G401 (cell line): ENCODE measurements at regions not wholly inside any gene's neighbourhood (a gene's known extent, or its start where the extent isn't known, plus 50 kb on each side); places are given as distances from the start of the nearest gene placed in this dataset.
"Not testable (repeated sequence)": the region's sequence is repeated elsewhere in the genome, so short reads cannot be mapped to it uniquely, and the experiment has no call there.

Experiments
- DNase-seq: peaks from one replicate; pipeline ENCODE4 v3.0.0-alpha.2; 2015; ENCODE audit warnings: low spot score
- in situ Hi-C: cut with HindIII; loops from 2 replicates; pipeline ENCODE4 v1.10.0; 2016; ENCODE audit warnings: low sequenced_read_pairs, mixed read lengths

DNA sequence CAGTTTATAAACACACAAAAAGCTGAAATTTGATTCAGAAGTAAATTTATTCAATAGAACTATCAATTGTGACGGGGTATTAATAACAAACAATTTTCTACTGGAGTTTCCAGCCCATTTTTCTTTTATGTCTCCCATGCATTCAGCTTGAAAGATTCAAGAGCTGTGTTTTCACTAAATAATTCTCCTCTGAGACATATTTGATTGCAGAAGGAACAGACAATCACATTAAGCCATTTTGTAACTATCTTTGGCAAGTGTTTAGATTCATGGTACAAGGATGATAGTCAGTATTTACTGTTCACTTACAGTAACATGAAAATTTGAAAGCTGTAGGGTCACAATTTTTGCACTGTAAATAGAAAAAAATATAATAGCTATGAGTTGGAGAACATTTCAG lies 198.4 kb upstream of the TACR3 start:
- in situ Hi-C loops, result no loop called here
- DNase-seq, result no peak

- DNase-seq, result no peak
- in situ Hi-C loops, result no loop called here
Measured at GRCh38 chr4:103915224-103915869, 195.6 kb upstream of the TACR3 start.

- in situ Hi-C loops, result no loop called here
- DNase-seq, result no peak
Measured at GRCh38 chr4:103907414-103907813, 187.6 kb upstream of the TACR3 start.

- in situ Hi-C loops, result no loop called here
Measured at GRCh38 chr4:103904123-103904522, 184.3 kb upstream of the TACR3 start.

DNA sequence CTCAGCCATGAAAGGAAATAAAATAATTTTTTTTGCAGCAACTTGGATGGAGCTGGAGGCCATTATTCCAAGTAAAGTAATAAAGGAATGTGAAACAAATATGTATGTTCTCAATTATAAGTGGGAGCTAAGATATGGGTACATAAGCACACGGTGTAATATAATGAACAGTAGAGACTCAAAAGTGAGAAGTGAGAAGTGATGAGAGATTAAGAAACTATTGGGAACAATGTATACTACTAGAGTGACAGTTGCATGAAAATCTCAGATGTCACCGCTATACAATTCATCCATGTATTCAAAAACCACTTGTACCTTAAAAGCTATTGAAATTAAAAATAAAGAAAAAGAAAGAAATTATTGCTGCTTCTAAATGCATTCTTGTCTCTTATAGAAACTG lies 182.9 kb upstream of the TACR3 start:
- in situ Hi-C loops, result no loop called here
- DNase-seq, result no peak

More at GRCh38 chr4:103904123-103904522, 184.3 kb upstream of the TACR3 start:
- DNase-seq, result no peak

DNA sequence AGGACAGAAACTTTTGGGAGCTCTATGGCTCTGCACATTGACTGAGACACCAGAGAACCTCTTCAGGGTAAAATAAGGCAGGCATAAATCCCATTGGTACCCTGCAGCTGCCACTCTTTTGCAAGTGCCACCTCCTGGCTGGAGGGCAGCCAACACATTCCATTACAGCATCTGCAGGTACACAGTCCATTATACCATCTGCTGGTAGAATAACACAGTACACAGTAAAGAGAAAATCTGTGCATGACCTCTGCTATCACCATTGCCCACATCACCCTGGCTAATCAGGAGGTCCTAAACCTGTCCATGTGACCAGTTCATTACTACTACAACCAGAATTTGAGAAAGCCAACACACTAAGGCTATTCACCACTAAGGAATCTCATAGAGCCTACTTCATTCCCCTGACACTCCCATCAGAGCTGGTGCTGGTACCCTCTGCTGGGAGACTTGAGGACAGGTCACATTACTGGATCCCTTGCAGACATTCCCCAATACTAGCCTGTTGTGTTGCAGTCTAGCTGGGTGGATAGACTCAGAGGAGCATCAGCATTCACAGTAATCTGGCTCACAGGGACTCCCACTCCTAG lies 176.2 kb upstream of the TACR3 start:
- in situ Hi-C loops, result no loop called here
- no peak for DNase-seq

- in situ Hi-C loops, result no loop called here
- no peak for DNase-seq
Measured at GRCh38 chr4:103892586-103892985, 172.8 kb upstream of the TACR3 start.

GRCh38 chr4:103887191-103887590 lies 167.4 kb upstream of the TACR3 start:
- no peak for DNase-seq
- in situ Hi-C loops, result no loop called here

GRCh38 chr4:103885152-103885551 lies 165.4 kb upstream of the TACR3 start:
- DNase-seq, result no peak

DNA sequence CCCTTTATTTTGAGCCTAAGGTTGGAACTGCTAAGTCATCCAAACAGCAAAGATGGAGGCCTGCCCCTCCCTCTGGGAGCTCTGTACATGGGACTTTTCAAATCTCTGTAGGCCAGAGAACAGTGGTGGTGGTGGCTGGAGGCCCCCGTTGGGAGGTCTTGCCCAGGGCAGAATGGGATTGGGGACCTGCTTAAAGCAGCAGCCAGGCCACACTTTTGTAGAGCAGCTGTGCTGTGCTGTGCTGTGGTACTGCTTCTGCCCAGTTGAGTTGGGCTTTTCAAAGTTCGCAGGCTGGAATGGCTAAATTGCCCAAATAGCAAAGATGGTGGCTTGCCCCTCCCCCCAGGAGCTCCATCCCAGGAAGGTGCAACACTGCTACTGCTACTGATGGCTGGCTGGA lies 147.5 kb upstream of the TACR3 start:
- in situ Hi-C loops, result no loop called here

More at GRCh38 chr4:103885152-103885551, 165.4 kb upstream of the TACR3 start:
- in situ Hi-C loops, result no loop called here

DNA sequence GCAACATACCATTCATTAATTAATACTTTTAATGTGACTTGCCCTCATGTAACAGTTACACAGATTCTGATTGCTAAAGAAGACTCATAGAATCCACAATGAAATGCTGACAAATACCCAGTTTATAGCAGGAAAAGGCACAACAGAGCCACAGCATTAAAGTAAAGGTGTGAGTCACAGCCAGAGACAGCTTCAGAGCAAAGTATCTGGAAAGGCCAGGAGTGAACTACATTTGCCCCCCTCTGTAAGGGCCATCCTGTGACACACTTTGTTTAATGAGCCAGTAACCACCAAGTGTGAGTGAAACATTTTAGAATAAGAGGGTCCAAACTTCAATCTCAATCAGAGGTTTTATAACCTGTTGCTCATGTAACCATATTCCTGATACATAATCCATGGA lies 133.8 kb upstream of the TACR3 start:
- in situ Hi-C loops, result no loop called here

More for the DNA sequence above, 147.5 kb upstream of the TACR3 start:
- DNase-seq, result no peak

GRCh38 chr4:103853146-103853545 lies 133.4 kb upstream of the TACR3 start:
- no peak for DNase-seq
- in situ Hi-C loops, result no loop called here

More for the DNA sequence above, 133.8 kb upstream of the TACR3 start:
- no peak for DNase-seq

DNA sequence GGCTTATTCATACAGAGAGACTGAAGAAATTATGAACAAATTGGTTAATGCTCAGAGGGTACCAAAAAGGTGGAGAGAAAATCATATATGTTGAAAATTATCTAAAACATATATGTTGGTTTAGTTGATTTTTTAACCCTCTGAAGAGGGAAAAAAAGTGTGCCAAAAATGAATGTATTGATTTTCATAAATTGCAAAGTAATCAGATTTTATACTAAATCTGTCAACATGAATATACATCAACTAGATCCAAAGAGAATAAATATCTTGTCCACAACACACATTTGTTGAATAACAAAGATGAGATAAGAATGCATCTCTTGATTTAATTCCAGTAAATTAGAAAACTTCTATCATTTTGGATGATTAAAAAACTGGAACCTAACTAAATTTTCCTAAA lies 125.3 kb upstream of the TACR3 start:
- no peak for DNase-seq

GRCh38 chr4:103842637-103843239 lies 123.0 kb upstream of the TACR3 start:
- in situ Hi-C loops, result no loop called here
- no peak for DNase-seq

More for the DNA sequence above, 125.3 kb upstream of the TACR3 start:
- in situ Hi-C loops, result no loop called here

DNA sequence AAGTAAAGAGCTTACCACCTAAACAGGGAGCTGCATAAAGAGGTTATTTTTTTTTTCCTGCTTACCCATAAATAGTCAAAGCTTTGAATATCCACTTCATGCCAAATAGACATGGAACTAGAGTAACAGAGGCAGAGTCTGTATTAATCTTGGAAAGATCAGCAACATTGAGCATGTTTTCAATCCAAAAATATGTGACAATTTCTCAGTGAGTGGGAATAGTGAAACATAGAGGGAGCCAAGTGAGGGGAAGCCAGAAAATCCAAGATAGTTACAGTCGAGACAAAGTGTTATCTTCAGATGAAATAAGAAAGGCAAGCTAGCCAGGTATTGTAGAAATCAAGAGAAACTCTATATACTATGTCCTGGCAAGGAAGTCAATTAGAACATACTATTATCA lies 122.3 kb upstream of the TACR3 start:
- no peak for DNase-seq
- in situ Hi-C loops, result no loop called here

GRCh38 chr4:103810308-103810707 lies 90.5 kb upstream of the TACR3 start:
- in situ Hi-C loops, DNase-seq: not testable (repeated sequence)

DNA sequence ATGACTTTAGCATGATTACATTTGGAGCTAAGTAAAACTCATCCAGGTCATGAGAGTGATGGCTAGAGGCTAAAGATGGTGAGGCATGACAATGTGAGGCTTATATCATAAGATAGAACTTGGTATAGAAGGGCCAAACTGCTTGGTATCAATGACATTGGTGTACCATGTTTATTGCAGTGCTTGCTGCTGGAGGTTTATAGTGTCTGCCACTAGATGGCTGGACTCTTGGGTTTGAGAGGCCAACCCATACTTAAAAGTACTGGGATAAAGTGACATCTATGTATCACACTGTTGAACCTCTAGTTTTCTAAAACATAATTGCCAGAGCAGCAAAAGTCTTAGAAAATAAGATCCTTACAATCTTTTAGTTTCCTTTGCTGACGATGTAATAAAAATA lies 83.0 kb upstream of the TACR3 start:
- in situ Hi-C loops, result no loop called here
- no peak for DNase-seq

- in situ Hi-C loops, result no loop called here
- no peak for DNase-seq
Measured at GRCh38 chr4:103787057-103787456, 67.3 kb upstream of the TACR3 start.

DNA sequence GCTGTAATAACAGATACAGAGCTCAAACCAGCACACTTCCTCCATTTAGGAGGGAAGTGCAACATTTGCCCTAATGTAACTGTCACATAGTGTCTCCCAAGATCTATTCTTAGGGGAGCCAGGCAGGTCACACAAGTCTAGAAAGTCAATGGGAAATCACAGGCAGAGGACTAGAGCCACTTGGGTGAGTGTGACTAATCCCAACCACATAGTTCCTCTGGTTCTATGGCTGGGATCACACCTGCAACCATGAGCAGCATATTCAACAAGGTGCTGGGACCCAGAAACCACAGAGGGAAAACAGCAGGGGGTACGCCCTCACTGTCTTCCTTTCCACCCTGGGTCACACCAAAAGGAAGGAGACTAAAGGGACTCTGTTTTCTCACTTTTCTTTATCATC lies 66.8 kb upstream of the TACR3 start:
- in situ Hi-C loops, result no loop called here
- no peak for DNase-seq

- in situ Hi-C loops, result no loop called here
Measured at GRCh38 chr4:103786014-103786413, 66.2 kb upstream of the TACR3 start.

DNA sequence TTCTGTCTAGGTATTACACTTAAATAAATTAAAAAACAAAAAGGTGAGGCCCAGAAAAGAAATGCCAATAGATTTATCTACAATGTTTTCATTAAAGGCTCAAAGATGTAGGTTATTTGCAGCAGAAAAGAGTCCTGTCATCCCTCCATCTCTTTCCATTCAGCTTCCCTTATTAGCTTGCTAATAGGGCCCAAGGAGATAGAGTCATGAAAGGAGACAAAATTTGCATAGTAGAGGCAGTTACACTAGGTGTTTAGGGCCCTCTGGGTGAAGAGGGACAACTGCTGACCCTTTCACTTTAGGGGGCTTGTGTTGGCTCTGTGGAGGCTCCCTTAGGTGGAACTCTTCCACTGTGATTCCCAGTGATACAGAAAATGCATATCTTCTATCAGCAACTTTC lies 58.4 kb upstream of the TACR3 start:
- in situ Hi-C loops, result no loop called here
- DNase-seq, result no peak

More at GRCh38 chr4:103786014-103786413, 66.2 kb upstream of the TACR3 start:
- DNase-seq, result peak; percentile 3
